ENCODE measurements at regions not wholly inside any gene's neighbourhood (a gene's known extent, or its start where the extent isn't known, plus 50 kb on each side); places are given as distances from the start of the nearest gene placed in this dataset.
"Not testable (repeated sequence)": the region's sequence is repeated elsewhere in the genome, so short reads cannot be mapped to it uniquely, and the experiment has no call there.

- DNase-seq; H3K9ac ChIP-seq (ENCODE audit: insufficient read depth, low read length, poor library complexity, severe bottlenecking); H3K27ac ChIP-seq (ENCODE audit: low read depth in 1 of 2, low read length in 2 of 2); H3K4me1 ChIP-seq (ENCODE audit: control insufficient read depth in 1 of 2, insufficient read depth in 2 of 2, low read length in 2 of 2); H3K9me3 ChIP-seq (replicated peaks in 1 of 2; ENCODE audit: control insufficient read depth in 1 of 2, insufficient read depth in 1 of 2, low read length in 2 of 2); H3K4me2 ChIP-seq (replicated peaks; ENCODE audit: extremely low read depth, low read length, poor library complexity, severe bottlenecking); H3K4me1 Mint-ChIP-seq; H2AFZ ChIP-seq (ENCODE audit: insufficient read depth, low read depth, low read length, poor library complexity, severe bottlenecking); H3K36me3 Mint-ChIP-seq; H3K27me3 Mint-ChIP-seq (ENCODE audit: low read depth in 3 of 3); H3K9me3 Mint-ChIP-seq; H3K4me3 ChIP-seq (replicated peaks in 1 of 3; ENCODE audit: low read depth in 2 of 3, low read length in 3 of 3); H3K27me3 ChIP-seq (ENCODE audit: control insufficient read depth in 2 of 2, insufficient read depth in 2 of 2, low read length in 2 of 2); intact Hi-C loops (cut with micrococcal nuclease); H3K4me3 Mint-ChIP-seq; H3K36me3 ChIP-seq (replicated peaks in 1 of 2; ENCODE audit: control insufficient read depth in 1 of 2, insufficient read depth in 2 of 2, low read length in 2 of 2); H4K20me1 ChIP-seq (ENCODE audit: insufficient read depth, low read length); H3K27ac Mint-ChIP-seq; H3K79me2 ChIP-seq (ENCODE audit: insufficient read depth, low read length): not testable (repeated sequence)
- no CpG with 5 or more reads among the region's 1 CpG for WGBS (ENCODE audit: insufficient coverage)
Observed at GRCh38 chr1:120588811-120589210, 134.9 kb upstream of the NBPF26 start.

- intact Hi-C loops (cut with micrococcal nuclease); H3K4me1 Mint-ChIP-seq; H3K4me2 ChIP-seq (replicated peaks; ENCODE audit: extremely low read depth, low read length, poor library complexity, severe bottlenecking); H4K20me1 ChIP-seq (ENCODE audit: insufficient read depth, low read length); H3K4me1 ChIP-seq (ENCODE audit: control insufficient read depth in 1 of 2, insufficient read depth in 2 of 2, low read length in 2 of 2); H3K27ac Mint-ChIP-seq; H3K36me3 ChIP-seq (replicated peaks in 1 of 2; ENCODE audit: control insufficient read depth in 1 of 2, insufficient read depth in 2 of 2, low read length in 2 of 2); DNase-seq; H3K4me3 Mint-ChIP-seq; H3K9me3 ChIP-seq (replicated peaks in 1 of 2; ENCODE audit: control insufficient read depth in 1 of 2, insufficient read depth in 1 of 2, low read length in 2 of 2); H3K9ac ChIP-seq (ENCODE audit: insufficient read depth, low read length, poor library complexity, severe bottlenecking); H3K36me3 Mint-ChIP-seq; H2AFZ ChIP-seq (ENCODE audit: insufficient read depth, low read depth, low read length, poor library complexity, severe bottlenecking); H3K27me3 ChIP-seq (ENCODE audit: control insufficient read depth in 2 of 2, insufficient read depth in 2 of 2, low read length in 2 of 2); H3K9me3 Mint-ChIP-seq; H3K4me3 ChIP-seq (replicated peaks in 1 of 3; ENCODE audit: low read depth in 2 of 3, low read length in 3 of 3); H3K79me2 ChIP-seq (ENCODE audit: insufficient read depth, low read length); H3K27ac ChIP-seq (ENCODE audit: low read depth in 1 of 2, low read length in 2 of 2); H3K27me3 Mint-ChIP-seq (ENCODE audit: low read depth in 3 of 3): not testable (repeated sequence)
- WGBS (ENCODE audit: insufficient coverage) = no CpG with 5 or more reads among the region's 4 CpGs
Observed at GRCh38 chr1:120591774-120592173, 132.0 kb upstream of the NBPF26 start.

GRCh38 chr1:120592943-120593342 is 130.8 kb upstream of the NBPF26 start:
- H3K4me1 ChIP-seq (ENCODE audit: control insufficient read depth in 1 of 2, insufficient read depth in 2 of 2, low read length in 2 of 2); H3K4me2 ChIP-seq (replicated peaks; ENCODE audit: extremely low read depth, low read length, poor library complexity, severe bottlenecking); H3K9me3 Mint-ChIP-seq; H3K9ac ChIP-seq (ENCODE audit: insufficient read depth, low read length, poor library complexity, severe bottlenecking); H3K27ac ChIP-seq (ENCODE audit: low read depth in 1 of 2, low read length in 2 of 2); H3K27me3 ChIP-seq (ENCODE audit: control insufficient read depth in 2 of 2, insufficient read depth in 2 of 2, low read length in 2 of 2); H3K4me3 ChIP-seq (replicated peaks in 1 of 3; ENCODE audit: low read depth in 2 of 3, low read length in 3 of 3); H3K4me1 Mint-ChIP-seq; H3K9me3 ChIP-seq (replicated peaks in 1 of 2; ENCODE audit: control insufficient read depth in 1 of 2, insufficient read depth in 1 of 2, low read length in 2 of 2); H3K4me3 Mint-ChIP-seq; H4K20me1 ChIP-seq (ENCODE audit: insufficient read depth, low read length); DNase-seq; H2AFZ ChIP-seq (ENCODE audit: insufficient read depth, low read depth, low read length, poor library complexity, severe bottlenecking); H3K36me3 ChIP-seq (replicated peaks in 1 of 2; ENCODE audit: control insufficient read depth in 1 of 2, insufficient read depth in 2 of 2, low read length in 2 of 2); H3K27ac Mint-ChIP-seq; intact Hi-C loops (cut with micrococcal nuclease); H3K27me3 Mint-ChIP-seq (ENCODE audit: low read depth in 3 of 3); H3K79me2 ChIP-seq (ENCODE audit: insufficient read depth, low read length); H3K36me3 Mint-ChIP-seq: not testable (repeated sequence)
- WGBS (ENCODE audit: insufficient coverage) = no CpG with 5 or more reads among the region's 3 CpGs

GRCh38 chr1:120593648-120594047 is 130.1 kb upstream of the NBPF26 start:
- H3K9me3 Mint-ChIP-seq; H2AFZ ChIP-seq (ENCODE audit: insufficient read depth, low read depth, low read length, poor library complexity, severe bottlenecking); H3K79me2 ChIP-seq (ENCODE audit: insufficient read depth, low read length); H3K4me1 ChIP-seq (ENCODE audit: control insufficient read depth in 1 of 2, insufficient read depth in 2 of 2, low read length in 2 of 2); H3K4me1 Mint-ChIP-seq; H3K27me3 Mint-ChIP-seq (ENCODE audit: low read depth in 3 of 3); H3K27ac Mint-ChIP-seq; H3K4me3 Mint-ChIP-seq; H4K20me1 ChIP-seq (ENCODE audit: insufficient read depth, low read length); DNase-seq; H3K9me3 ChIP-seq (replicated peaks in 1 of 2; ENCODE audit: control insufficient read depth in 1 of 2, insufficient read depth in 1 of 2, low read length in 2 of 2); H3K4me2 ChIP-seq (replicated peaks; ENCODE audit: extremely low read depth, low read length, poor library complexity, severe bottlenecking); H3K27me3 ChIP-seq (ENCODE audit: control insufficient read depth in 2 of 2, insufficient read depth in 2 of 2, low read length in 2 of 2); H3K36me3 Mint-ChIP-seq; H3K36me3 ChIP-seq (replicated peaks in 1 of 2; ENCODE audit: control insufficient read depth in 1 of 2, insufficient read depth in 2 of 2, low read length in 2 of 2); H3K27ac ChIP-seq (ENCODE audit: low read depth in 1 of 2, low read length in 2 of 2); H3K9ac ChIP-seq (ENCODE audit: insufficient read depth, low read length, poor library complexity, severe bottlenecking); intact Hi-C loops (cut with micrococcal nuclease); H3K4me3 ChIP-seq (replicated peaks in 1 of 3; ENCODE audit: low read depth in 2 of 3, low read length in 3 of 3): not testable (repeated sequence)
- no CpG with 5 or more reads among the region's 2 CpGs for WGBS (ENCODE audit: insufficient coverage)

All from CD14-positive monocyte (primary cell).